ENCODE measurements at regions not wholly inside any gene's neighbourhood (a gene's known extent, or its start where the extent isn't known, plus 50 kb on each side); places are given as distances from the start of the nearest gene placed in this dataset.

DNA sequence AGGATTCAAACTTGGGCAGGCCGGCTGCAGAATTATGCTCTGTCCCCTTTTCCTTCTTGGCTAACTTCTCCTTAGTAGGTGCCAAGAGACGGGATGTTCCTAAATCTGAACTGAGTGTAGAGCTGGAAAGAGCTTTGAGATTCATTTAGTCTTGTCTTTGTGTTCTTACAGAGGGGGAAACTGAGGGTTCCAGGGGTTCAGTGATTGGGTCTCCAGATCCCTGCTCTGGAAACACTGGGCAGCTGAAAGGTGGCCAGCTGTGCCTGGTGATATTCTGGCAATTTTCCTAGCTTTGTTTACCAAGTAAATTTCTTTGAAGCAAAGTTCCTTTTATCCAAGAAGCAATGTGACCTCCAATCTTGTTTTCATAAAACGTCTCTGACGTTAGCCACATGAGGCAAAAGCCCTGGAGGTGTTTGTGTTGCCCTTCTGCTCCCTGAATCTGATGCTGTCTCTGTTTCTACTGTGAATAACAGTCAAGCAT lies 288.7 kb downstream of the ZSWIM6 start:
- ATAC-seq (no peak), DNase-seq (no peak)
- intact Hi-C loops (cut with DNase I) = loop anchor here in 1 of 2 donors (10.0 kb wide), 2 partner anchors 286 to 456 kb away; partner anchors contain the start of genes SMIM15 and ZSWIM6

DNA sequence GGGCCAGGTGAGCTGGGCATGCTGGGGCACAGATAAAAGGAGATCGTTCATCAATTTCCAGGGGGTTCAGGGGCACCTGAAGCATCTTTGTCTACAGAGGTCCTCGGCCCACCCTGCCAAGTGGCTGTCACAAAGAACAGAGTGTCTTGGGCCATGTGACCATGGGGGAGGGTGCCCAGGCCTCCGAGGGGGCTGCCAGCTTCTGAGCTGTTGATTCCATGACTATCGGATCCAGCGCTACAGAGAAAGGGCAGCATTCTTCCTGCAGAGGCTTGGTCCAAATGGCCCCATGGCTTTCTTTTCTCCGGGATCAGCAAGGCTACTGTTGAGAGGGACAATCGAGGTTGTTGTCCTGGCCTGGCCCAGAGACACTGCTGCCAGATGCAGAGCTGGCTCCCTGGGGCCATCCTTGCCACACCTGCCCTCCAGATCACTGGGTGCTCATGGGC lies 289.2 kb downstream of the ZSWIM6 start:
- ATAC-seq = no peak
- intact Hi-C loops (cut with DNase I) = loop anchor here in 1 of 2 donors (10.0 kb wide), 2 partner anchors 286 to 456 kb away; partner anchors contain the start of genes SMIM15 and ZSWIM6
- no peak for DNase-seq

DNA sequence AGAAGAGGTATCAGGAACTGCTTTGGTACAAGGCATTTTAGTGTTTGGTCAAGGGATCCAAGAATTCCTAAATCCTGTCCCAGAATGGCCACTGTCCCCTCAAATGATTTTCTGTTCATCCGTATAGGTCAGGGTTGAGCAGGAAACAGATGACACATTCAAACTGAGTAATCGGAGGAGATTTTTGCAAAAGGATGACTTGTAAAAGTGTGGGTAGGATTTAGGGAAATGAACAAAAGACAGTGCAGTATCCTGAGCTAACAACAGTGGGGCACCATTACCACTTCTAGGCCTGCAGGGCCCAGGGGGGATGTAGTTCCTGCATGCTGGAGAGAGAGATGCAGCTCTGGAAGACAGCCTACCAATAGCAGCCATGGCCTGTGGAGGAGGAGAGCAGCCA lies 290.1 kb downstream of the ZSWIM6 start:
- intact Hi-C loops (cut with DNase I) = loop anchor here in 1 of 2 donors (10.0 kb wide), 2 partner anchors 287 to 457 kb away; partner anchors contain the start of genes SMIM15 and ZSWIM6
- DNase-seq (no peak), ATAC-seq (no peak)

DNA sequence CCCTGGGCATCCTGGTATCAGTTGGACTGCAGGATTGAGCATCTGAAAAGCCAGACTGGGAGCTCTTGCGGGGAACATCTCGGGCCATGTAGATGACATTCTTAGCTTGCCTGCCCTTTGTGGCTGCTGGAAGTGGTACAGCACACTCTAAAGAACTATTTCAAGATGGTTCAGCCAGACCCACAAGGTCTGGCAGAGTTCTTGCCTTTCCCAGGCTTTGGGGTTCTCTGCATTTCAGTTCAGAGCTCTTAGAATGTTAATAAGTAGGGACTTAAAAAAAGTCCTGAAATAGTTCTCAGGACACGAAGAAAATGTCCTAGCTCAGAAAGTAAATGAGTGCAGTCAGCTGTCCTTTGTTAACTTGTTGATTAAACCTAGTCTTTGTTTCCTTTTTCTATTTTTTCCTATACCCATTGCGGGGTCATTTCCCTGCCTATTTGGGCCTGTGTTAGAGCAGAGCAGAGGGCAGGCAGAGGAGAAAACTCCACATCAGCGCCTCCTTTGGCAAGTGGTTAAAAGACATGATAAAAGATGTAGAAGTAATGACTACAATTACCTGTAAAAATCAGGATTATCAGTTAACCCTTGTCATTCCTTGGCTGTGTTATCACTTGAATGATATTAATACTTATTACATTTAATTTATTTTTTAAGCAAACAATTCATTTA lies 291.5 kb downstream of the ZSWIM6 start:
- intact Hi-C loops (cut with DNase I) = loop anchor here in 1 of 2 donors (10.0 kb wide), 2 partner anchors 289 to 459 kb away; partner anchors contain the start of genes SMIM15 and ZSWIM6

GRCh38 chr5:61624553-61625136 lies 292.6 kb downstream of the ZSWIM6 start:
- no peak for DNase-seq
- no peak for ATAC-seq
- intact Hi-C loops (cut with DNase I) = loop anchor here in 1 of 2 donors (10.0 kb wide), 2 partner anchors 290 to 460 kb away; partner anchors contain the start of genes SMIM15 and ZSWIM6

More for the DNA sequence above, 291.5 kb downstream of the ZSWIM6 start:
- ATAC-seq (no peak), DNase-seq (no peak)

DNA sequence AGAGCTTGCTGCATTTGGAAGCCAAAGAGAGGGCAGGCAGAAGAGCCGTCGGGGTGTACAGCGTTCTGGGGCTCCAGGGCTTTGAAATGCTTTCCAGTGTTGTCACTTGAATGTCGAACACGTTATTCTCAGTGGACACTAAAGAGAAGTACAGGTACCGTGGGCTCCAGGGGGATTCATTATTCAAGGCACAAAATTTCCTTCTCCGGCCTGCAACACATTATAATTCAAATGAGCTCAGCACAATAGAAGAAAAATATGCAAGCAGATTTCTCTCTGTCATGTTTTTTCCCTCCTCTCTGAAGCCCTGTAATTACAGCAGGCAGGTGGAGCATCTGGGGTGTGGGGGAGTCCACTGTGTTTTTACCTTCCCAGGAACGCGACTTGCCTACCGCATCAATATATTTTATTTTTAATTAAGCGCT lies 293.1 kb downstream of the ZSWIM6 start:
- DNase-seq (no peak), ATAC-seq (no peak)
- intact Hi-C loops (cut with DNase I) = loop anchor here in 1 of 2 donors (10.0 kb wide), 2 partner anchors 290 to 460 kb away; partner anchors contain the start of genes SMIM15 and ZSWIM6

DNA sequence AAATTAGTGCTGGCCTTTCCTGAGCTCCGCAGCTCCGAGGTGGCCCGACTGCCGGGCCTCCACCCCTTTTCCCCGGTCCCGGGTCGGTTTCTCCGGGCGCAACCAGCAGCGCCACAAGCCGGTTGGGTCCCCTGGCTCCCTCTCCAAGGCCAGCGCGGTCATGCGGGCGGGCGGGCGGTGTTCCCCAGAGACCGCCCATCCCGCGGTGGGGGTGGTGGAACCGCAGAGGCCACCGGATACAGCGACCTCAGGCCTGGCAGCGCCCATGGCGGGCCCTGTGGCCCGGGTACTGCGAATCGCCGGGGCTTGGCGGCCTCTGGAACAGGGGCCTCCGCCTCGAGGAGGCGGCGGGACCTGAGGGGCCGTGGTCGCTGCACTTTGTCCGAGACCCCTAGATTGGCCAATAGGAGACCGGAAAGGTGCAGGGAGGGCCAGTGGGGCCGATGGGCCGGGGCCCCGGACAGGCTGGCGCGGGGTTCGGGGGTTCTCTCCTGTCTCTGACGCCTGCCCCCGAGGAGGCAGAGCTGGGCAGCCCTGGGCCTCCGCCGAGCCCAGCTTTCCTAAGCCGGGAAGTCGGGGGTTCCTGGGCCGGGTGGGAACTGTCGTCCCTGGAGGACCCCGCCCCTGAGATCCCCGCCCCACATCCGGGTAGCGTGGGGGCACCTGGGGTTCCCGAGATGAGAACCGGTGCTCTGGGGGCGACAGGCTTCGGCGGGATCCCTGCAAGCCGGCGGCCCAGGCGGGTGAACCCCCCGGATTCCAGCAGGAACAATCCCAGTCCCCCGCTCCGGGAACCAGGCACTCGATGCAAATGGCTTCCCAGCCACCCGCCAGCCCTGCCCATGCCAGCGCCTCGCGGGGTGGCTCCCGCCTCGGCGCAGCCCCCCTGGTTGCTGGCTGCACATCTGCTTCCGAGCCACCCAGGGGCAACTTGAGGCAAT lies 293.9 kb downstream of the ZSWIM6 start:
- peak; percentile 84 for DNase-seq
- intact Hi-C loops (cut with DNase I) = loop anchor here in 1 of 2 donors (10.0 kb wide), 2 partner anchors 291 to 461 kb away; partner anchors contain the start of genes SMIM15 and ZSWIM6
- peak; percentile 96 to 97 for ATAC-seq

- DNase-seq (no peak), ATAC-seq (peak; percentile 4 to 20)
- intact Hi-C loops (cut with DNase I) = loop anchor here in 1 of 2 donors (10.0 kb wide), 2 partner anchors 292 to 462 kb away; partner anchors contain the start of genes SMIM15 and ZSWIM6
These were observed 294.7 kb downstream of the ZSWIM6 start for GRCh38 chr5:61626639-61627282.

GRCh38 chr5:61627531-61627930 lies 295.5 kb downstream of the ZSWIM6 start:
- intact Hi-C loops (cut with DNase I) = loop anchor here in 1 of 2 donors (10.0 kb wide), 2 partner anchors 293 to 463 kb away; partner anchors contain the start of genes SMIM15 and ZSWIM6
- ATAC-seq (no peak), DNase-seq (no peak)

- intact Hi-C loops (cut with DNase I) = no loop called here
- no peak for DNase-seq
- no peak for ATAC-seq
These were observed 298.9 kb downstream of the ZSWIM6 start for GRCh38 chr5:61630908-61631307.

- DNase-seq (peak; percentile 76), ATAC-seq (peak; percentile 74 to 85)
- intact Hi-C loops (cut with DNase I) = no loop called here
These were observed 299.4 kb downstream of the ZSWIM6 start for GRCh38 chr5:61631438-61631941.

- intact Hi-C loops (cut with DNase I) = no loop called here
- peak in 1 of 2 donors; percentile 38 for ATAC-seq
- no peak for DNase-seq
These were observed 300.0 kb downstream of the ZSWIM6 start for GRCh38 chr5:61632064-61632463.

DNA sequence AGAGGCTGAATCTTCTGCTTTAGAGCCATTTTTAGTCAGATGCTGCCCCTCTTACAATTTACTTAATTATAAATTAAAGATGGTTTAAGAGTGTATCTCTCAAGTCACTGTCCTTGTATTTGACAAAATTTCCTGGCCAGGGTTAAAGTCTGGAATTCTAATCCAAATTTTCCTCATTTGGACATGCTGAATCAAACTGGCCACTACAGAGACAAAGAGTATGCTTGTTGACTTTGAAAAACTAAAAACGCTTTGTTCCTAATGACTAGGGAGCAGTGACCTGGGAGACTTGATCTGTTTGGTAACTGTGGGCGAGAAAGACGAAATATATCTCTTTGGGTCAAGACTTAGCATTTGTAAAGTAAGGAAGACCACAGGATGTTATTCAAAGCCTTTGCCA lies 303.2 kb downstream of the ZSWIM6 start:
- DNase-seq (no peak), ATAC-seq (no peak)
- intact Hi-C loops (cut with DNase I) = no loop called here

DNA sequence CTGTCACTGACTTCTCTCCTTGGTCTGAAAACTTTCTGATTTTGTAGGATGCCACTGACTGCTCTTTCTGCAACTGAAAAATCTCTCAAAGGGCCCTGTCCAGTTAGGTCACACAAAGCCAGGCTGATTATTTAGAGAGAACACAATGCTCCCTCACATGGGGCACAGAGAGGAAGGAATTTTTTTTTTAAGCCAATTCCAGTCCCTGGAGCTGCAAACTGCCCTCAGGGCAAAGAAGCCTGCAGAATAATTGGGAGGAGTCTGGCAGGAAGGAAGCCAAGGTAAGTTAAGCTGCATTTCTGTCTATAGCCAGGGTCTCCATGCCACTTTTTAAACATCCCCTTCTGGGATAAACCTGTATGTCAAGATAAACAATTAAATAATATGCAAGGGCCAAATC lies 305.5 kb downstream of the ZSWIM6 start:
- DNase-seq (no peak), ATAC-seq (peak in 1 of 2 donors; percentile 11)
- intact Hi-C loops (cut with DNase I) = no loop called here

DNA sequence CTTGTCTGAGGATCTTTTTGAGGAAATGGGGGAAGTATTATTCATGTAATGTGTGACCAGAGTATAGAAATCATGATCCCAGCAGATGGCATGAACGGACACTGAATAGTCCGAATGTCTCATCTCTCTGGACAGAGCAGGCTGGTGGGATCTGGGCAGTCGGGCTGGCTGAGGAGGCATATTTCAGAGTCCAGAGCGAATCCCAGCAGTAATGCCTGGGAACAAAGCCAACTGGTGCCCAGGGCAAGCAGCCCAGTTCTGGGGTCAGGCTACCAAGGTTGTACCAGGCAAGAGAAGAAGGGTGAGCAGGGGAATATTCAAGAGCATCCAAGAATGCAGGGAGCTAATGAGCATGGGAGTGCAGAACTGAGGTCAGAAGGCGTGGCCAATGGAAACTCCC lies 306.4 kb downstream of the ZSWIM6 start:
- intact Hi-C loops (cut with DNase I) = no loop called here
- peak; percentile 61 to 81 for ATAC-seq
- no peak for DNase-seq

DNA sequence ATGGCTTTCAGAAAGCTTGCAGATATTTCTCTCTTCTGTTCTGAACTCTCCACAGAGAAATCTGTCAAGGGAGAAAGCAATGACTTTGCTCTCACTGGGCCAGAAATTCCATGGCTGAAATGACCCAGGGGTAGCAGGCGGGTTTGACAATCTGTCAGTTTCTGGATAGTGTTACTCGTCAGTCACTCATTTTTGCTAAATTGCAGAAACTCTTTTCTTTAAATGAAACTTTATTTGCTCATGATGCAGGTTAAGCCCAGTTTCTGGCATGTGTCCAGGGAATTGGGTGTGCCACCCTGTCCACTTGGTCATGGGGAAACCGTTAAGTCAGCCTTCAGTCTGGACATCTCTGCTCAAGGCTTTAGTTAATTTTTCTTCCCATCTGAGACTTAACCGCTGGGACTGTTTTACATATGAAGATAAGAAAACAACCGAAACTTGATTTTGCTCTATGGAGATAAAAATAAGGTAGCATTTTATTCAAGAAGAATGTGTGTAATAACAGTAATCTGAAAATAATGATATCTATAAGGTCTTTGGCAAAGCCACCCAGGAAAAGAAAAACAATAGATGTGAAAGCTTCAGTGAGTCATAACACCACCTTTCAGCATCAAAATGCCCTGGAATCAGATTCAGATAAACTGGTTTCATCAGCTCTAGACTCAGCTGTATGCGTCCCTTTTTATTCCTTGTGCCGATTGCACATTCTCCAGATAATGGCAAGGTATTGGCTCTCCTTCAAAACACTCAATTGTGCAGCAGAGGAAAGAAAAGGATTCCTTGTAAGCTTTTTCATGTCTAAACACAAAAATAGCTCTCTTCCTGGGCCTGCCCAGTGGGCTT lies 308.3 kb downstream of the ZSWIM6 start:
- intact Hi-C loops (cut with DNase I) = no loop called here
- no peak for DNase-seq
- ATAC-seq = no peak

Data from left cardiac atrium (tissue), 4 donors.